ENCODE measurements at regions not wholly inside any gene's neighbourhood (a gene's known extent, or its start where the extent isn't known, plus 50 kb on each side); places are given as distances from the start of the nearest gene placed in this dataset.

DNA sequence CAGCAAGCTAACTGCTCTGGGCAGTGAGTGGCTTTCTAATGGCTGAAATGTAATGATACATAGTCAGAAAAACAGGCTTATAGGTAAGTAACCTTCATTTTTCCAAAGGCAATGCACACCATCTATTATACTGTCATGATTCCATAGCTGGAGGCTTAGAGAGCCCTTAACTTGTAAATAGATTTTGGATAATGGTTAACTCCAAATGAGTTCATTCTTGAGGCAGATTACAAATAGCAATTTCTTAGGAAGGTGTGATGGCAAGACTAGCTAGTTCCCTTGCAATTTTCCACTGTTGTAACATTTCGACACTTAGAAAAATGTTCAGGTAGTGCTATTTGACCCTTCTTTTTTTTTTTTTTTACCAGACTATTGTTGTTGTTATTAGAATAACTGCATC lies 789.8 kb upstream of the PCDH9 start:
- H3K27me3 ChIP-seq (ENCODE audit: control insufficient read depth, insufficient read depth, low read length): no peaks in the 10 kb centered on the region
- CTCF ChIA-PET: no interaction called here
- POLR2A ChIA-PET: no interaction called here
- no peak for DNase-seq (ENCODE audit: low read depth, low spot score)
- no peaks in the 10 kb centered on the region for H3K36me3 ChIP-seq (ENCODE audit: control insufficient read depth, insufficient read depth, low read length)
- no peak for ATAC-seq
- in situ Hi-C loops (cut with HindIII; ENCODE audit: low pct_unique_long_range_greater_than_20kb, low sequenced_read_pairs) (no loop called here), intact Hi-C loops (cut with micrococcal nuclease; ENCODE audit: unreplicated experiment) (no loop called here)
- no peaks in the 10 kb centered on the region for H3K4me1 ChIP-seq (ENCODE audit: control insufficient read depth, insufficient read depth, low read length)
- H3K27ac ChIP-seq (ENCODE audit: low read length): no peak overlapping the region
- BruUV-seq (replicated peaks): no TSS peak
- TF ChIP-seq, protein P1, sequence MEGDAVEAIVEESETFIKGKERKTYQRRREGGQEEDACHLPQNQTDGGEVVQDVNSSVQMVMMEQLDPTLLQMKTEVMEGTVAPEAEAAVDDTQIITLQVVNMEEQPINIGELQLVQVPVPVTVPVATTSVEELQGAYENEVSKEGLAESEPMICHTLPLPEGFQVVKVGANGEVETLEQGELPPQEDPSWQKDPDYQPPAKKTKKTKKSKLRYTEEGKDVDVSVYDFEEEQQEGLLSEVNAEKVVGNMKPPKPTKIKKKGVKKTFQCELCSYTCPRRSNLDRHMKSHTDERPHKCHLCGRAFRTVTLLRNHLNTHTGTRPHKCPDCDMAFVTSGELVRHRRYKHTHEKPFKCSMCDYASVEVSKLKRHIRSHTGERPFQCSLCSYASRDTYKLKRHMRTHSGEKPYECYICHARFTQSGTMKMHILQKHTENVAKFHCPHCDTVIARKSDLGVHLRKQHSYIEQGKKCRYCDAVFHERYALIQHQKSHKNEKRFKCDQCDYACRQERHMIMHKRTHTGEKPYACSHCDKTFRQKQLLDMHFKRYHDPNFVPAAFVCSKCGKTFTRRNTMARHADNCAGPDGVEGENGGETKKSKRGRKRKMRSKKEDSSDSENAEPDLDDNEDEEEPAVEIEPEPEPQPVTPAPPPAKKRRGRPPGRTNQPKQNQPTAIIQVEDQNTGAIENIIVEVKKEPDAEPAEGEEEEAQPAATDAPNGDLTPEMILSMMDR (IDR thresholded peaks at IDR 0.05): no peak
- TF ChIP-seq TCF7L2 (IDR thresholded peaks at IDR 0.05; ENCODE audit: low read depth, low read length): no peak
- no peak for TF ChIP-seq SIN3A (IDR thresholded peaks at IDR 0.05; ENCODE audit: borderline replicate concordance, insufficient read depth, low read depth, low read length)
- H3K9me3 ChIP-seq (ENCODE audit: control insufficient read depth, insufficient read depth, low read depth, low read length): no peaks in the 10 kb centered on the region
- H3K4me3 ChIP-seq (ENCODE audit: low read depth in 2 of 2, low read length in 2 of 2): no peak overlapping the region

DNA sequence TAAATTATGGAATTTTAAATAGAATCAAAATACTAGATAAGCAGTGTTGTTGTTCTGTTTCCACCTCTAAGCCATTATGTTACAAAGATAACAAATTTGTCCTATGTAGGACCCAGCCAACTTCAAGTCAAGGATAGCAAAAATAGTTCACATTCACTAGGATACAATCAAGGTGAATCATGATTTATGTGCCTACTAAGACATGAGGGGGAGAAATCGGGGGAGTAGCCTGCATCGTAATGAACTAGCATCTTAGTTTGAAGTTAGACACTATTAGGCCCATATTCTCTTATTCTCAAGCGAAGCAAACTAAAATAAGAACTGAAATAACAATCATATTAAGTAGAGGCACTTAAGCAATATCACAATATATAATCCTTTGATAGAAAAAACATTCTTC lies 779.4 kb upstream of the PCDH9 start:
- Histone ChIP-seq H3K36me3 (ENCODE audit: control insufficient read depth, insufficient read depth, low read length) (no peaks in the 10 kb centered on the region), H3K4me1 (ENCODE audit: control insufficient read depth, insufficient read depth, low read length) (no peaks in the 10 kb centered on the region), H3K9me3 (ENCODE audit: control insufficient read depth, insufficient read depth, low read depth, low read length) (no peaks in the 10 kb centered on the region), H3K4me3 (ENCODE audit: low read depth in 2 of 2, low read length in 2 of 2) (no peak overlapping the region), H3K27me3 (ENCODE audit: control insufficient read depth, insufficient read depth, low read length) (no peaks in the 10 kb centered on the region), H3K27ac (ENCODE audit: low read length) (no peak overlapping the region)
- BruUV-seq (replicated peaks): no TSS peak
- no peak for ATAC-seq
- no peak for DNase-seq (ENCODE audit: low read depth, low spot score)
- intact Hi-C loops (cut with micrococcal nuclease; ENCODE audit: unreplicated experiment) (no loop called here), in situ Hi-C loops (cut with HindIII; ENCODE audit: low pct_unique_long_range_greater_than_20kb, low sequenced_read_pairs) (no loop called here)
- CTCF ChIA-PET: no interaction called here
- POLR2A ChIA-PET: no interaction called here
- TF ChIP-seq TCF7L2 (IDR thresholded peaks at IDR 0.05; ENCODE audit: low read depth, low read length): no peak
- TF ChIP-seq, protein P1 (IDR thresholded peaks at IDR 0.05): no peak
- TF ChIP-seq, protein P2, sequence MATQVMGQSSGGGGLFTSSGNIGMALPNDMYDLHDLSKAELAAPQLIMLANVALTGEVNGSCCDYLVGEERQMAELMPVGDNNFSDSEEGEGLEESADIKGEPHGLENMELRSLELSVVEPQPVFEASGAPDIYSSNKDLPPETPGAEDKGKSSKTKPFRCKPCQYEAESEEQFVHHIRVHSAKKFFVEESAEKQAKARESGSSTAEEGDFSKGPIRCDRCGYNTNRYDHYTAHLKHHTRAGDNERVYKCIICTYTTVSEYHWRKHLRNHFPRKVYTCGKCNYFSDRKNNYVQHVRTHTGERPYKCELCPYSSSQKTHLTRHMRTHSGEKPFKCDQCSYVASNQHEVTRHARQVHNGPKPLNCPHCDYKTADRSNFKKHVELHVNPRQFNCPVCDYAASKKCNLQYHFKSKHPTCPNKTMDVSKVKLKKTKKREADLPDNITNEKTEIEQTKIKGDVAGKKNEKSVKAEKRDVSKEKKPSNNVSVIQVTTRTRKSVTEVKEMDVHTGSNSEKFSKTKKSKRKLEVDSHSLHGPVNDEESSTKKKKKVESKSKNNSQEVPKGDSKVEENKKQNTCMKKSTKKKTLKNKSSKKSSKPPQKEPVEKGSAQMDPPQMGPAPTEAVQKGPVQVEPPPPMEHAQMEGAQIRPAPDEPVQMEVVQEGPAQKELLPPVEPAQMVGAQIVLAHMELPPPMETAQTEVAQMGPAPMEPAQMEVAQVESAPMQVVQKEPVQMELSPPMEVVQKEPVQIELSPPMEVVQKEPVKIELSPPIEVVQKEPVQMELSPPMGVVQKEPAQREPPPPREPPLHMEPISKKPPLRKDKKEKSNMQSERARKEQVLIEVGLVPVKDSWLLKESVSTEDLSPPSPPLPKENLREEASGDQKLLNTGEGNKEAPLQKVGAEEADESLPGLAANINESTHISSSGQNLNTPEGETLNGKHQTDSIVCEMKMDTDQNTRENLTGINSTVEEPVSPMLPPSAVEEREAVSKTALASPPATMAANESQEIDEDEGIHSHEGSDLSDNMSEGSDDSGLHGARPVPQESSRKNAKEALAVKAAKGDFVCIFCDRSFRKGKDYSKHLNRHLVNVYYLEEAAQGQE (IDR thresholded peaks at IDR 0.05; ENCODE audit: insufficient read depth in 1 of 2, low read depth in 2 of 2, low read length in 1 of 2): no peak
- TF ChIP-seq SIN3A (IDR thresholded peaks at IDR 0.05; ENCODE audit: borderline replicate concordance, insufficient read depth, low read depth, low read length): no peak
- TF ChIP-seq POLR2AphosphoS5 (IDR thresholded peaks at IDR 0.05; ENCODE audit: low read depth, low read length): no peak

DNA sequence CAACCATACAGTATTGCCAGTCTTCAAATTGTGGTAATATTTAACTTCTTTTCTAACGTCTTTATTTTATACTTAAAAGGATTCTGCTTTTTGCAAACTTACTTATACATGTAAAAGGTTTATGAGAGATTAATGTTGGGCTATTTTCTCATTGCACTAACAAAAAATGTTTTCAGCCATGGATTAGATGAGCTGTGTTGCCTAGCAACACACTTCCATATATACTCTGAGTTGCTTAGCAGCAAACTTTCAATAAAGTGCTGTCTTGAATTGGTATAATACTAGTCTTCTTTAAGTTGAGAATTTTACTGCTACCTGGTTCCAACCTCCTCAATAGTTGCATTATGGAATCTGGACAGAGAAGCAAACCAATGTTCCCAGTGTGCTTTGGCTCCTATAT lies 777.4 kb upstream of the PCDH9 start:
- POLR2A ChIA-PET: no interaction called here
- Histone ChIP-seq H3K4me1 (ENCODE audit: control insufficient read depth, insufficient read depth, low read length) (no peaks in the 10 kb centered on the region), H3K27ac (ENCODE audit: low read length) (no peak overlapping the region), H3K4me3 (ENCODE audit: low read depth in 2 of 2, low read length in 2 of 2) (no peak overlapping the region), H3K27me3 (ENCODE audit: control insufficient read depth, insufficient read depth, low read length) (no peaks in the 10 kb centered on the region), H3K36me3 (ENCODE audit: control insufficient read depth, insufficient read depth, low read length) (no peaks in the 10 kb centered on the region), H3K9me3 (ENCODE audit: control insufficient read depth, insufficient read depth, low read depth, low read length) (no peaks in the 10 kb centered on the region)
- no TSS peak for BruUV-seq (replicated peaks)
- no peak for ATAC-seq
- intact Hi-C loops (cut with micrococcal nuclease; ENCODE audit: unreplicated experiment) (no loop called here), in situ Hi-C loops (cut with HindIII; ENCODE audit: low pct_unique_long_range_greater_than_20kb, low sequenced_read_pairs) (no loop called here)
- TF ChIP-seq, protein P2 (IDR thresholded peaks at IDR 0.05; ENCODE audit: insufficient read depth in 1 of 2, low read depth in 2 of 2, low read length in 1 of 2): no peak
- TF ChIP-seq, protein P1 (IDR thresholded peaks at IDR 0.05): no peak
- TF ChIP-seq SIN3A (IDR thresholded peaks at IDR 0.05; ENCODE audit: borderline replicate concordance, insufficient read depth, low read depth, low read length) (no peak), TCF7L2 (IDR thresholded peaks at IDR 0.05; ENCODE audit: low read depth, low read length) (no peak), POLR2AphosphoS5 (IDR thresholded peaks at IDR 0.05; ENCODE audit: low read depth, low read length) (no peak)
- CTCF ChIA-PET: no interaction called here
- DNase-seq (ENCODE audit: low read depth, low spot score): no peak
